GM12873 (cell line): ENCODE measurements at regions not wholly inside any gene's neighbourhood (a gene's known extent, or its start where the extent isn't known, plus 50 kb on each side); places are given as distances from the start of the nearest gene placed in this dataset.

ENCODE experiments used
- TF ChIP-seq, protein P1 (sequence below): IDR thresholded peaks from 2 replicates; pipeline ENCODE4 v1.5.1; 2012; ENCODE audit warnings: low read depth, mild to moderate bottlenecking, moderate library complexity, low read length, control low read depth; ENCODE audit not compliant: insufficient read depth; ENCODE audit errors: missing control alignments

DNA sequence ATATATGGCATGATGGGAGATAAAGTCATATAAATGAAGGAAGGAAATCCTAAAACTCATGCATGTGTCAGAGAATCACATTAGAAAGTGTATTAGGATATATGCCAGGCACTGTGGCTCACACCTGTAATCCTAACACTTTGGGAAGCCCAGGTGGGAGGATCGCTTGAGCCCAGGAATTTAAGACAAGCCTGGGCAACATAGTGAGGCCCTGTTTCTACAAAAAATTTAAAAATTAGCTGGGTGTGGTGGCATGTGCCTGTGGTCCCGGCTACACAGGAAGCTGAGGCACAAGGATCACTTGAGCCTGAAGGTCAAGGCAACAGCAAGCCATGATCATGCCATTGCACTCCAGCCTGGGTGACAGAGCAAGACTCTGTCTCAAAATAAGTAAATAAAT lies 130.3 kb upstream of the ARID2 start:
- TF ChIP-seq, protein P1, sequence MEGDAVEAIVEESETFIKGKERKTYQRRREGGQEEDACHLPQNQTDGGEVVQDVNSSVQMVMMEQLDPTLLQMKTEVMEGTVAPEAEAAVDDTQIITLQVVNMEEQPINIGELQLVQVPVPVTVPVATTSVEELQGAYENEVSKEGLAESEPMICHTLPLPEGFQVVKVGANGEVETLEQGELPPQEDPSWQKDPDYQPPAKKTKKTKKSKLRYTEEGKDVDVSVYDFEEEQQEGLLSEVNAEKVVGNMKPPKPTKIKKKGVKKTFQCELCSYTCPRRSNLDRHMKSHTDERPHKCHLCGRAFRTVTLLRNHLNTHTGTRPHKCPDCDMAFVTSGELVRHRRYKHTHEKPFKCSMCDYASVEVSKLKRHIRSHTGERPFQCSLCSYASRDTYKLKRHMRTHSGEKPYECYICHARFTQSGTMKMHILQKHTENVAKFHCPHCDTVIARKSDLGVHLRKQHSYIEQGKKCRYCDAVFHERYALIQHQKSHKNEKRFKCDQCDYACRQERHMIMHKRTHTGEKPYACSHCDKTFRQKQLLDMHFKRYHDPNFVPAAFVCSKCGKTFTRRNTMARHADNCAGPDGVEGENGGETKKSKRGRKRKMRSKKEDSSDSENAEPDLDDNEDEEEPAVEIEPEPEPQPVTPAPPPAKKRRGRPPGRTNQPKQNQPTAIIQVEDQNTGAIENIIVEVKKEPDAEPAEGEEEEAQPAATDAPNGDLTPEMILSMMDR, result no peak

DNA sequence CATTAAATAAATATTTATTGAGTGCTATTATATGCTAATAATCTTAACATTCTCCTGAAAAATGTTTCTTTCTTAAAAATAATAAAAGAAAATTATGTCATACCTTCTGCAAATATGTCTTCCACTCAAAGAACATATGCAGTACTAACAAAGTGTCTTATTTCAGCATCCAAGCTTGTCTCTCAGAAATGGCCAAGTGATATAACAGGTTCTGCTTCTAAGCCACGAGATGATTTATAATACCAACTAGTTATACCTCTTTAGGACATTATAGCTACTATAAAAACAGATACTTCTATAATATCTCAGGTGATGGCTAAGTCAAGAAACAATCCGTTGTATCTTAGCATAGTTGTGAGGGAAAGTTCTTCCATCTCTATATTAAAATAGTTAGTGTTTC lies 128.1 kb upstream of the ARID2 start:
- TF ChIP-seq, protein P1, result no peak

DNA sequence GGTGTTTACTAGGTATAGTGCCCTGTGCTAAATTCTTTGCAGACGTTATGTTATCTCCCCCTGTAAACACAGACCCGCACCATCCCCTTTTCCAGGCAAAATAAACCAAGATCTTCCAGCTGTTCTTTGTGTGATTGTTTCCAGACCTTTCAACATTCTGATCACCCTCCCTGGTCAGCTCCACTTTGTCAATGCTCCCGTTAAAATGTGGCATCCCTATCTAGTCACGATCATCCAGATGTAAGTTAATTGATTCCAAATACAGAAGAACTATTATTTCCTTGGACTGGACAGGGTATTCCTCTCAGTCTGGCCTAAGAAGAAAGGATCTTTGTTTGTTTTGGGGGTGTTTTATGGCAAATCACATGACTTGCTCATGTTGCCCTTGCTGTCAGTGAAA lies 127.6 kb upstream of the ARID2 start:
- TF ChIP-seq, protein P1, result no peak

DNA sequence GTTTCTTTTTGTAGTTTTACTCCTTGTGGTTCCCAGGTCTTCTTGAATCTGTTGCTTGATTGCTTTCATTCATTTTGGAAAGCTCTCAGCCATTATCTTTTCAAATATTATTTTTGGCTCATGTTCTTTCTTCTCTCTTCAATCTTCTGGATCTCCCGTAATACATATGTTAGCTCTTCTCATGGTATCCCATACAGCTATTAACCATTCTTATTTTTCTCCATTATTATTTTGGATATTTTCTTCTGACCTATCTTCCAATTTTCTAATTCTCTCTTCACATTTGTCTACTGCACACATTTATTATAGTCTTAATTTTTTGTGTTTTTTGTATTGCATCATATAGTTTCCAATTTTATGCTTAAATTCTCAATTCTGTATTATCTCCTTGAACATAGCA lies 123.9 kb upstream of the ARID2 start:
- TF ChIP-seq, protein P1, result no peak

DNA sequence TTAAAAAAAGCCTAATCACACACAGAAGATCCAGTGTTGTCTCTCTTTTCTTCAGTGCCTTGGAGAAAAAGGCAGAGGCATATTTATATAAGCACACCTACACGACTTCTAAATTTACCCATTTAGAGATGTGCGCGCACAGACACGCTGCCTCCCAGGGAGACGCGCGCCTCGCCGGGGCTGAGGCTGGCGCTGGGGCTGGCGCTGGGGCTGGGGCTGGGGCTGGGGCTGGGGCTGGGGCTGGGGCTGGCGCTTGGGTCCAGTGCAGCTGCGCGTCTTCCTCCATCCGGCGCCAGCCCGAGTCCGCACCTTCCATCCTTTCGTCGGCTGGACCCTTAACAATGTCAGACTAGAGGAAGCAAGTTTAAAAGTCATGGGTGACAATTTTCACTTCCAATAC lies 118.4 kb upstream of the ARID2 start:
- TF ChIP-seq, protein P1, result no peak

DNA sequence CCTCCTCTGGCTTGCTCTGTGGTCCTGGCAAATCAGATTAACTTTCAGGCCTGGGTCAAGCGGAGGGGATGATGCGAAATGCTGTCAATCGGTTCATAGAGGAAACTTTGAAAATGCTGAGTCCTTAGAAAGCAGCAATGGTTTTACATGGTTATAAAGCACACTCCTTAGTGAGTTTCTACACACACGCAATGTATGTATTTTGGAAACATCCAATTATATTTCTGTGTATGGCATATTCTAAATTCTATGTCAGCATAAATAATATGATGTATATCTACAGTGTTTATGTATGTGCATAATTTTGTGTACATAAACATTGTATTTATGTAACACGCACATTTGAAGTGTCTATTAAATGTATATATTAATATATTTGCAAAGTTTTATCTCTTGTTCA lies 118.0 kb upstream of the ARID2 start:
- TF ChIP-seq, protein P1, result no peak

DNA sequence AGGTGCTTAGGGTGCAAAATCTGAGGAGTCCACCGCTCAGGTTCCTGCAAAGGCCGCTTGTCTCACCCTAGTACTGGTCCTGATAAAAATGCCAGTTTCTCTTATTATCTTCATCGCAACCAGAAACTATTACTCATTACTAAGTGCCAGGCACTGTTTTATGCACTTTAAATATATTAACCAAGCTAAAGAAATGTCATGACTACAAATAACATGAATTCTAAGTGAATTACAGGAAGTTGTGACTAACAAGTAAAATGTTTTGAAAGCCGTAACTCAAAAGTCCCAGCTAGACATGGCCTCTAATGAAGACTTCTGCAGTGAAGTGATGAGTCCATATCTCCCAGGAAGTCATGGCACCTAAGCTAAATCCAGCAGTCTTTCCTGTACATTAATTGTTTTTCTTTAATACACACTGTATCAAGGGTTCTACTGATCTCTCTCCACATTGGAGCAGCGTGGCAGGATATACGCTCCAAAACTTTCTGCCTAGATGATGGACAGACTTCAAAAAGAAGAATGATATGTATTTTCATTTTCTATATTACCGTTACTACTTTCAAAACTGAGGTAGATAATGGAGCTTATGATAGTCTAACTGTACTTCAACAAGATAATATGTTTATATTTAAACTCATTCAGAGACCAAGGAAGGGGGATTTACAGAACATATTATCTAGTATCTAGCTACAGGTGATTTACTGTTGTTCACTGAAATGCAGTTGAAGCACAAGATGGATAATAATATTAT lies 117.3 kb upstream of the ARID2 start:
- TF ChIP-seq, protein P1, result no peak

DNA sequence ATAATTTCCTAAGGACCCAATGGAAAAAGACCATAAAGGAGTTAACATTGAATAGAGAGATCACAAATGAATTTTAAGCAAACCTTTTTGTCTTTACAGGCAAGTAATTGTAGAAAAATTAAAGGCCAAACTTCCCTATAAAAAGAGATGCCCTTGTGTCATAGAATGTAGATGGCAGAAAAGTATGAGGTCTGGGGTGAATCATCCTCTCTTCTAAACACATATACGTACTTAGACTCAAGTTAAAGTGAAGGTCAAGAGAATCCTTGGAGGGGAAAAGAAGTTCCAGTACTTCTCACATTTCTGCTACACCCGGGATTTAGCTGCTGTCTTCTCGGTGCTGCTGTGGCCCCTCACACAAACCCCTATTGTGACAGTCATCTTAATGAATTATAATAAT lies 116.2 kb upstream of the ARID2 start:
- TF ChIP-seq, protein P1, result no peak
